Right atrium auricular region (tissue), 2 donors: ENCODE measurements at regions not wholly inside any gene's neighbourhood (a gene's known extent, or its start where the extent isn't known, plus 50 kb on each side); places are given as distances from the start of the nearest gene placed in this dataset.

Experiments used
- DNase-seq: peaks from one replicate; pipeline ENCODE4 v3.0.0-alpha.2; 2019; ENCODE audit warnings: low spot score
- H3K27ac ChIP-seq, 2 donors: fragments of 200-600 bp; sonication (generic); 1 replicate in 1 of 2; 2 replicates in 1 of 2; pipeline ENCODE4 v1.5.1; 2016 to 2019
- H3K27me3 ChIP-seq, 2 donors: fragments of 200-600 bp; sonication (generic); one replicate each; pipeline versions ENCODE4 v1.5.1 to v1.6.0; 2017 to 2019
- H3K36me3 ChIP-seq: fragments of 200-600 bp; sonication (generic); one replicate; pipeline ENCODE4 v1.5.1; 2016
- H3K4me1 ChIP-seq, 2 donors: fragments of 200-600 bp; sonication (generic); one replicate each; pipeline versions ENCODE4 v1.5.1 to v1.6.0; 2017 to 2019
- H3K4me3 ChIP-seq, 2 donors: fragments of 200-600 bp; sonication (generic); 1 replicate in 1 of 2; 2 replicates in 1 of 2; pipeline ENCODE4 v1.5.1; 2017 to 2019; ENCODE audit warnings: mild to moderate bottlenecking in 1 of 2, moderate library complexity in 1 of 2
- H3K9me3 ChIP-seq, 2 donors: fragments of 200-600 bp; sonication (generic); one replicate each; pipeline ENCODE4 v1.5.1; 2019
- CTCF ChIP-seq, 2 donors: fragments of 200-600 bp; sonication (generic); IDR thresholded peaks; one replicate each; pipeline ENCODE4 v1.5.1; 2019; ENCODE audit warnings: antibody characterized with exemption in 2 of 2

- DNase-seq, result no peak
- H3K36me3 ChIP-seq, result no peaks in the 10 kb centered on the region
- H3K4me1 ChIP-seq, result peaks cover 0 to 21% of the 10 kb centered on the region in 2 donors
- TF ChIP-seq CTCF (IDR thresholded peaks at IDR 0.05), result no peak
- peak overlapping the region in 1 of 2 donors; percentile 52 for H3K4me3 ChIP-seq
- H3K27me3 ChIP-seq, result no peaks in the 10 kb centered on the region
- no peaks in the 10 kb centered on the region for H3K9me3 ChIP-seq
- H3K27ac ChIP-seq, result no peak overlapping the region
Measured at GRCh38 chr11:116194156-116194904, 578.5 kb downstream of the BUD13 start.

- DNase-seq, result no peak
- peaks cover 0 to 21% of the 10 kb centered on the region in 2 donors for H3K4me1 ChIP-seq
Measured at GRCh38 chr11:116193321-116194131, 579.3 kb downstream of the BUD13 start.

GRCh38 chr11:116192509-116193210, 580.1 kb downstream of the BUD13 start:
- no peaks in the 10 kb centered on the region for H3K27me3 ChIP-seq
- TF ChIP-seq CTCF (IDR thresholded peaks at IDR 0.05), result no peak
- H3K27ac ChIP-seq, result no peak overlapping the region
- H3K36me3 ChIP-seq, result no peaks in the 10 kb centered on the region
- peak overlapping the region; percentile 34 to 52 for H3K4me3 ChIP-seq
- peaks cover 0 to 21% of the 10 kb centered on the region in 2 donors for H3K4me1 ChIP-seq
- no peaks in the 10 kb centered on the region for H3K9me3 ChIP-seq
- DNase-seq, result no peak

More at GRCh38 chr11:116193321-116194131, 579.3 kb downstream of the BUD13 start:
- H3K9me3 ChIP-seq, result no peaks in the 10 kb centered on the region
- H3K36me3 ChIP-seq, result no peaks in the 10 kb centered on the region
- H3K4me3 ChIP-seq, result peak overlapping the region; percentile 34 to 52
- no peaks in the 10 kb centered on the region for H3K27me3 ChIP-seq
- H3K27ac ChIP-seq, result peak overlapping the region; percentile 11 to 39
- peak in 1 of 2 donors; percentile 24 for TF ChIP-seq CTCF (IDR thresholded peaks at IDR 0.05)

GRCh38 chr11:116190861-116191260, 581.9 kb downstream of the BUD13 start:
- Histone ChIP-seq H3K4me1 (peaks cover 0 to 21% of the 10 kb centered on the region in 2 donors), H3K4me3 (no peak overlapping the region), H3K9me3 (no peaks in the 10 kb centered on the region), H3K27ac (no peak overlapping the region), H3K27me3 (no peaks in the 10 kb centered on the region), H3K36me3 (no peaks in the 10 kb centered on the region)
- no peak for DNase-seq
- TF ChIP-seq CTCF (IDR thresholded peaks at IDR 0.05), result no peak

GRCh38 chr11:116189408-116190170, 583.2 kb downstream of the BUD13 start:
- TF ChIP-seq CTCF (IDR thresholded peaks at IDR 0.05), result no peak

More at GRCh38 chr11:116189408-116190170, 583.2 kb downstream of the BUD13 start:
- DNase-seq, result no peak
- H3K36me3 ChIP-seq, result no peaks in the 10 kb centered on the region
- H3K27me3 ChIP-seq, result no peaks in the 10 kb centered on the region
- H3K4me1 ChIP-seq, result peaks cover 0 to 21% of the 10 kb centered on the region in 2 donors
- H3K27ac ChIP-seq, result no peak overlapping the region
- H3K9me3 ChIP-seq, result no peaks in the 10 kb centered on the region
- H3K4me3 ChIP-seq, result no peak overlapping the region
